HCT116 (cell line): ENCODE measurements at regions not wholly inside any gene's neighbourhood (a gene's known extent, or its start where the extent isn't known, plus 50 kb on each side); places are given as distances from the start of the nearest gene placed in this dataset.

ENCODE experiments used
- ATAC-seq: fragments of 200-7000 bp; cut with Tn5 transposase; 2 replicates; pipeline ENCODE4 v1.9.1; 2020; ENCODE audit warnings: mild to moderate bottlenecking, moderate library complexity
- BruUV-seq: library from RNA; stranded (reverse); fragments of 400-500 nt; replicated peaks from 2 replicates; lab custom pipeline; 2021; lab: Mats Ljungman, UMichigan
- CTCF ChIA-PET: fragments of 300-600 bp; sonication (Branson Sonifier 250); formaldehyde crosslinking; loops from one replicate; lab custom pipeline; 2021; ENCODE audit warnings: antibody characterized with exemption; lab: Charles Lee
- POLR2A ChIA-PET: fragments of 300-600, 350-600 bp; sonication (Branson Sonifier 250); formaldehyde crosslinking; loops from one replicate; lab custom pipeline; 2021; ENCODE audit warnings: antibody characterized with exemption; lab: Charles Lee
- RAD21 ChIA-PET, 2 experiments: fragments of 300-600 bp; sonication (Branson Sonifier 250); formaldehyde crosslinking; loops; one replicate each; lab custom pipeline; 2023; ENCODE audit warnings: low total read pairs in 2 of 2; ENCODE audit not compliant: uncharacterized antibody in 2 of 2, unreplicated experiment in 2 of 2, low non-redundant PET in 1 of 2; lab: Charles Lee
- DNase-seq: peaks from one replicate; pipeline ENCODE4 v3.0.0-alpha.2; 2010; ENCODE audit warnings: low read depth, low spot score
- H2AFZ ChIP-seq: fragments of 200-600 bp; shearing (Covaris generic), sonication (generic); 2 replicates; pipeline ENCODE4 v1.6.1; 2017; ENCODE audit warnings: low read depth, mixed run types, mixed read lengths, antibody characterized with exemption, low read length; ENCODE audit not compliant: poor library complexity, severe bottlenecking
- H3K27ac ChIP-seq: 2 replicates; pipeline ENCODE4 v1.5.1; 2012; ENCODE audit warnings: low read depth, low read length
- H3K27me3 ChIP-seq: fragments of 200-600 bp; sonication (generic); 2 replicates; pipeline ENCODE4 v1.6.1; 2016; ENCODE audit warnings: mixed run types, low read length, mixed read lengths; ENCODE audit not compliant: insufficient read depth
- H3K36me3 ChIP-seq, 2 experiments: fragments of 200-500 bp in 1 of 2; fragments of 200-600 bp in 1 of 2; sonication (Bioruptor generic) in 1 of 2; sonication (generic) in 1 of 2; 2 replicates each; pipeline versions ENCODE4 v1.5.1 to v1.6.1; 2014 to 2016; ENCODE audit warnings: low read length in 2 of 2, inconsistent platforms in 1 of 2, mixed read lengths in 1 of 2, mixed run types in 1 of 2; ENCODE audit not compliant: insufficient read depth in 2 of 2, control insufficient read depth in 1 of 2
- H3K4me1 ChIP-seq, 2 experiments: fragments of 200-600 bp in 1 of 2; sonication (generic) in 1 of 2; 2 replicates each; pipeline versions ENCODE4 v1.5.1 to v1.6.1; 2012 to 2017; ENCODE audit warnings: low read length in 2 of 2, inconsistent platforms in 1 of 2, mild to moderate bottlenecking in 1 of 2, mixed read lengths in 1 of 2, mixed run types in 1 of 2, moderate library complexity in 1 of 2; ENCODE audit not compliant: insufficient read depth in 2 of 2, control insufficient read depth in 1 of 2
- H3K4me2 ChIP-seq: fragments of 200-600 bp; sonication (generic); 2 replicates; pipeline ENCODE4 v1.6.1; 2017; ENCODE audit warnings: mixed run types, low read length, mixed read lengths
- H3K4me3 ChIP-seq, 2 experiments: fragments of 200-600 bp in 1 of 2; sonication (generic) in 1 of 2; replicated peaks in 1 of 2; 2 replicates each; pipeline ENCODE4 v1.5.1; 2011 to 2016; ENCODE audit warnings: low read length in 2 of 2, control low read depth in 1 of 2, low read depth in 1 of 2, mild to moderate bottlenecking in 1 of 2, mixed read lengths in 1 of 2, mixed run types in 1 of 2
- H3K79me2 ChIP-seq: fragments of 200-600 bp; sonication (generic); 2 replicates; pipeline ENCODE4 v1.6.1; 2017; ENCODE audit warnings: mild to moderate bottlenecking, mixed run types, low read length, moderate library complexity, mixed read lengths; ENCODE audit not compliant: insufficient read depth
- H3K9ac ChIP-seq: fragments of 200-600 bp; sonication (generic); 2 replicates; pipeline ENCODE4 v1.6.1; 2016; ENCODE audit warnings: low read length, mixed read lengths
- H3K9me2 ChIP-seq: fragments of 200-600 bp; sonication (generic), shearing (Covaris generic); 2 replicates; pipeline ENCODE4 v1.6.1; 2017; ENCODE audit warnings: mixed run types, mild to moderate bottlenecking, moderate library complexity; ENCODE audit not compliant: insufficient read depth
- H3K9me3 ChIP-seq, 2 experiments: fragments of 200-500 bp in 1 of 2; fragments of 200-600 bp in 1 of 2; sonication (Bioruptor generic) in 1 of 2; sonication (generic) in 1 of 2; 2 replicates each; pipeline ENCODE4 v1.6.1; 2014 to 2017; ENCODE audit warnings: low read length in 2 of 2, mixed read lengths in 2 of 2, inconsistent platforms in 1 of 2, low read depth in 1 of 2, mild to moderate bottlenecking in 1 of 2, mixed run types in 1 of 2, moderate library complexity in 1 of 2; ENCODE audit not compliant: control insufficient read depth in 1 of 2, insufficient read depth in 1 of 2
- H4K20me1 ChIP-seq: fragments of 200-600 bp; sonication (generic), shearing (Covaris generic); 2 replicates; pipeline ENCODE4 v1.6.1; 2017; ENCODE audit warnings: mixed run types, mild to moderate bottlenecking, moderate library complexity; ENCODE audit not compliant: insufficient read depth
- ATF3 ChIP-seq: IDR thresholded peaks from 2 replicates; pipeline ENCODE4 v1.6.1; 2012
- CBX3 ChIP-seq: IDR thresholded peaks from 2 replicates; pipeline ENCODE4 v1.6.1; 2012; ENCODE audit warnings: low read depth
- CEBPB ChIP-seq: IDR thresholded peaks from 2 replicates; pipeline ENCODE4 v1.6.1; 2012; ENCODE audit warnings: low read depth
- ELF1 ChIP-seq: IDR thresholded peaks from 2 replicates; pipeline ENCODE4 v1.6.1; 2012; ENCODE audit warnings: low read depth, borderline replicate concordance
- EZH2 ChIP-seq: fragments of 200-600 bp; sonication (generic); IDR thresholded peaks from 2 replicates; pipeline ENCODE4 v1.6.1; 2017; ENCODE audit warnings: antibody characterized with exemption, mixed run types
- EZH2phosphoT487 ChIP-seq: fragments of 200-600 bp; IDR thresholded peaks from 2 replicates; pipeline ENCODE4 v1.6.1; 2018; ENCODE audit warnings: antibody characterized with exemption, borderline replicate concordance
- FOSL1 ChIP-seq: IDR thresholded peaks from 2 replicates; pipeline ENCODE4 v1.6.1; 2012; ENCODE audit warnings: low read depth
- MAX ChIP-seq: IDR thresholded peaks from 2 replicates; pipeline ENCODE4 v1.6.1; 2012
- POLR2A ChIP-seq: IDR thresholded peaks from 2 replicates; pipeline ENCODE4 v1.7.0; 2011; ENCODE audit warnings: borderline replicate concordance; ENCODE audit not compliant: insufficient read depth, insufficient read length; ENCODE audit errors: extremely low read depth
- POLR2AphosphoS5 ChIP-seq: IDR thresholded peaks from 2 replicates; pipeline ENCODE4 v1.6.1; 2011; ENCODE audit warnings: mild to moderate bottlenecking, low read depth, low read length, moderate library complexity
- RAD21 ChIP-seq: IDR thresholded peaks from 2 replicates; pipeline ENCODE4 v1.6.1; 2012; ENCODE audit warnings: low read depth, mild to moderate bottlenecking
- SP1 ChIP-seq: IDR thresholded peaks from 2 replicates; pipeline ENCODE4 v1.6.1; 2012; ENCODE audit warnings: low read depth
- SRF ChIP-seq: IDR thresholded peaks from 2 replicates; pipeline ENCODE4 v1.6.1; 2012; ENCODE audit warnings: low read depth
- TCF7L2 ChIP-seq: IDR thresholded peaks from 2 replicates; pipeline ENCODE4 v1.7.0; 2011; ENCODE audit warnings: borderline replicate concordance, inconsistent platforms; ENCODE audit not compliant: insufficient read depth, insufficient read length; ENCODE audit errors: extremely low read depth
- ZFX ChIP-seq: fragments of 450-650 bp; IDR thresholded peaks from 2 replicates; pipeline ENCODE4 v1.6.1; 2017
- ZNF274 ChIP-seq: fragments of 200-500 bp; sonication (Bioruptor generic); IDR thresholded peaks from 2 replicates; pipeline ENCODE4 v1.6.1; 2014; ENCODE audit warnings: mild to moderate bottlenecking, low read depth, low read length, inconsistent platforms
- intact Hi-C: fragments of 100-400 bp; cut with micrococcal nuclease; formaldehyde crosslinking; loops from 2 replicates; pipeline ENCODE4 v1.10.0; 2022
- TF ChIP-seq, protein P1 (sequence below): IDR thresholded peaks from 2 replicates; pipeline ENCODE4 v1.6.1; 2012; ENCODE audit warnings: low read depth
- TF ChIP-seq, protein P2 (sequence below): IDR thresholded peaks from 2 replicates; pipeline ENCODE4 v1.6.1; 2011; ENCODE audit warnings: mild to moderate bottlenecking, low read length, moderate library complexity; ENCODE audit not compliant: insufficient replicate concordance; ENCODE audit errors: extremely low read depth

- DNase-seq: no peak
- Histone ChIP-seq H3K27ac (no peak overlapping the region), H3K9me2 (no peaks in the 10 kb centered on the region), H3K9ac (no peak overlapping the region), H2AFZ (no peak overlapping the region), H3K4me1 (no peaks in the 10 kb centered on the region), H3K79me2 (no peaks in the 10 kb centered on the region), H4K20me1 (no peaks in the 10 kb centered on the region), H3K4me3 (no peak overlapping the region), H3K4me2 (no peak overlapping the region), H3K27me3 (peaks cover 47% of the 10 kb centered on the region), H3K9me3 (no peaks in the 10 kb centered on the region), H3K36me3 (no peaks in the 10 kb centered on the region)
- ATAC-seq: no peak
- CTCF ChIA-PET: no interaction called here
- POLR2A ChIA-PET: no interaction called here
- TF ChIP-seq, protein P1, sequence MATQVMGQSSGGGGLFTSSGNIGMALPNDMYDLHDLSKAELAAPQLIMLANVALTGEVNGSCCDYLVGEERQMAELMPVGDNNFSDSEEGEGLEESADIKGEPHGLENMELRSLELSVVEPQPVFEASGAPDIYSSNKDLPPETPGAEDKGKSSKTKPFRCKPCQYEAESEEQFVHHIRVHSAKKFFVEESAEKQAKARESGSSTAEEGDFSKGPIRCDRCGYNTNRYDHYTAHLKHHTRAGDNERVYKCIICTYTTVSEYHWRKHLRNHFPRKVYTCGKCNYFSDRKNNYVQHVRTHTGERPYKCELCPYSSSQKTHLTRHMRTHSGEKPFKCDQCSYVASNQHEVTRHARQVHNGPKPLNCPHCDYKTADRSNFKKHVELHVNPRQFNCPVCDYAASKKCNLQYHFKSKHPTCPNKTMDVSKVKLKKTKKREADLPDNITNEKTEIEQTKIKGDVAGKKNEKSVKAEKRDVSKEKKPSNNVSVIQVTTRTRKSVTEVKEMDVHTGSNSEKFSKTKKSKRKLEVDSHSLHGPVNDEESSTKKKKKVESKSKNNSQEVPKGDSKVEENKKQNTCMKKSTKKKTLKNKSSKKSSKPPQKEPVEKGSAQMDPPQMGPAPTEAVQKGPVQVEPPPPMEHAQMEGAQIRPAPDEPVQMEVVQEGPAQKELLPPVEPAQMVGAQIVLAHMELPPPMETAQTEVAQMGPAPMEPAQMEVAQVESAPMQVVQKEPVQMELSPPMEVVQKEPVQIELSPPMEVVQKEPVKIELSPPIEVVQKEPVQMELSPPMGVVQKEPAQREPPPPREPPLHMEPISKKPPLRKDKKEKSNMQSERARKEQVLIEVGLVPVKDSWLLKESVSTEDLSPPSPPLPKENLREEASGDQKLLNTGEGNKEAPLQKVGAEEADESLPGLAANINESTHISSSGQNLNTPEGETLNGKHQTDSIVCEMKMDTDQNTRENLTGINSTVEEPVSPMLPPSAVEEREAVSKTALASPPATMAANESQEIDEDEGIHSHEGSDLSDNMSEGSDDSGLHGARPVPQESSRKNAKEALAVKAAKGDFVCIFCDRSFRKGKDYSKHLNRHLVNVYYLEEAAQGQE: no peak
- TF ChIP-seq, protein P2, sequence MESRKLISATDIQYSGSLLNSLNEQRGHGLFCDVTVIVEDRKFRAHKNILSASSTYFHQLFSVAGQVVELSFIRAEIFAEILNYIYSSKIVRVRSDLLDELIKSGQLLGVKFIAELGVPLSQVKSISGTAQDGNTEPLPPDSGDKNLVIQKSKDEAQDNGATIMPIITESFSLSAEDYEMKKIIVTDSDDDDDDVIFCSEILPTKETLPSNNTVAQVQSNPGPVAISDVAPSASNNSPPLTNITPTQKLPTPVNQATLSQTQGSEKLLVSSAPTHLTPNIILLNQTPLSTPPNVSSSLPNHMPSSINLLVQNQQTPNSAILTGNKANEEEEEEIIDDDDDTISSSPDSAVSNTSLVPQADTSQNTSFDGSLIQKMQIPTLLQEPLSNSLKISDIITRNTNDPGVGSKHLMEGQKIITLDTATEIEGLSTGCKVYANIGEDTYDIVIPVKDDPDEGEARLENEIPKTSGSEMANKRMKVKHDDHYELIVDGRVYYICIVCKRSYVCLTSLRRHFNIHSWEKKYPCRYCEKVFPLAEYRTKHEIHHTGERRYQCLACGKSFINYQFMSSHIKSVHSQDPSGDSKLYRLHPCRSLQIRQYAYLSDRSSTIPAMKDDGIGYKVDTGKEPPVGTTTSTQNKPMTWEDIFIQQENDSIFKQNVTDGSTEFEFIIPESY: no peak
- TF ChIP-seq ZNF274 (no peak), FOSL1 (no peak), SP1 (no peak), ELF1 (no peak), POLR2A (no peak), EZH2phosphoT487 (no peak), EZH2 (no peak), TCF7L2 (no peak), MAX (no peak), RAD21 (no peak), CEBPB (no peak), ZFX (no peak), CBX3 (no peak), POLR2AphosphoS5 (no peak), ATF3 (no peak), SRF (no peak)
- RAD21 ChIA-PET: no interaction called here
- BruUV-seq: no TSS peak
- intact Hi-C loops: no loop called here
Observed at GRCh38 chr6:125571207-125571755, 178.2 kb upstream of the HEY2 start.
